ENCODE measurements at regions not wholly inside any gene's neighbourhood (a gene's known extent, or its start where the extent isn't known, plus 50 kb on each side); places are given as distances from the start of the nearest gene placed in this dataset.

DNA sequence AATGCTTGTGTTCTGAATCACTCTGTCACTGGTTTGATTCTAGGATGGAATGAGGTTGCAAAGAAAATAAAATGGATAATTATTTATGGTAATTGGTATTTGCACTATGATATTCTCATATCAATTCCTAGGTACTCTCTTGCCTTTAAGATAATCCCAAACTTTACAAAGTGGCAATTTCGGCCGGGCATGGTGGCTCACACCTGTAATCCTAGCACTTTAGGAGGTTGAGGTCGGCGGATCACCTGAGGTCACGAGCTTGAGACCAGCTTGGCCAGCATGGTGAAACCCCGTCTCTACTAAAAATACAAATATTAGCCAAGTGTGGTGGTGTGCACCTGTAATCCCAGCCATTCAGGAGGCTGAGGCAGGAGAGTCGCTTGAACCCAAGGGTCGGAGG, 1118.7 kb upstream of the C9orf72 start:
- no peaks in the 10 kb centered on the region for H3K9me3 ChIP-seq
- DNase-seq, result no peak
- H3K36me3 ChIP-seq, result no peaks in the 10 kb centered on the region
- H3K4me3 ChIP-seq (ENCODE audit: low read depth, low read length), result no peak overlapping the region
- TF ChIP-seq CTCF (IDR thresholded peaks at IDR 0.05; ENCODE audit: low read depth, low read length), result no peak
- H3K4me1 ChIP-seq, result 0 out of 2 replicates have a peak, but pooled peaks cover 4% of the 10 kb centered on the region
- H3K27me3 ChIP-seq, result no peaks in the 10 kb centered on the region

DNA sequence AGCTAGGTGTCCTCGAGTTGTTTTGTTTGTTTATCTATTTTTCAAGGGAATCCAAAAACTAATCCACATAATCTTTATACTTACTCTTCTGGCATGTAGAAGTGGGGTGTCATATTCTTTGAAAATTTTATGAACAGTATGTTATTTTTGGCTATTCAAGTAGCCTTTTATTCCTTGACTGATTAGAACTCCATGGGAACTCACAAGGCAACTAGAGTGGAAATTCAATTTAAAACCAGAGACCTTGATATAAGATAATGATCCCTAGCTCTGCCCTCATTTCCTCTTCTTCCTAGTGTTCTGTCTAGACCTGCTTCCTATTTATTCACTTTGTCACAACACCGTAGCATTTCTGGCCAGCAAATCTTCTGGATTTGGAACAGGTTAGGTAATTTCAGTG, 1123.7 kb upstream of the C9orf72 start:
- H3K9me3 ChIP-seq, result no peaks in the 10 kb centered on the region; the same call in 1 of the 2 replicates
- H3K27me3 ChIP-seq, result no peaks in the 10 kb centered on the region
- no peak for TF ChIP-seq CTCF (IDR thresholded peaks at IDR 0.05; ENCODE audit: low read depth, low read length)
- no peak for DNase-seq
- 0 out of 2 replicates have a peak, but pooled peaks cover 7% of the 10 kb centered on the region for H3K4me1 ChIP-seq
- no peaks in the 10 kb centered on the region for H3K36me3 ChIP-seq
- H3K4me3 ChIP-seq (ENCODE audit: low read depth, low read length), result no peak overlapping the region

DNA sequence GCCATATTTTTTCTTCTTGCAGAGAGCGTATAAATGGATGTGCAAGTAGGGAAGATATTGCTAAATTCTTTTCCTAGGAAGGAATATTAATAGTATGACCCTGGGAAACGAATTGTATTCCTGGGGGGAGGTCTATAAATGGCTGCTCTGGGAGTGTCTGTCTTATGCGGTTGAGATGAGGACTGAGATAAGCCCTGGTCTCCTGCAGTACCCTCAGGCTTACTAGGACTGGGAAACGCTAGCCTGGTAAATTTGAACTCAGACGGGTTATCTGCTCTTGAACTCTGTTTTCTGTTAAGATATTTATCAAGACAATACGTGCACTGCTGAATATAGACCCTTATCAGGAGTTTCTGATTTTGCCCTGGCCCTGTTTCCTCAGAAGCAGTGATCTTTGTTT, 1126.4 kb upstream of the C9orf72 start:
- Histone ChIP-seq H3K27me3 (no peaks in the 10 kb centered on the region), H3K9me3 (no peaks in the 10 kb centered on the region; the same call in 1 of the 2 replicates), H3K4me1 (0 out of 2 replicates have a peak, but pooled peaks cover 7% of the 10 kb centered on the region), H3K4me3 (ENCODE audit: low read depth, low read length) (no peak overlapping the region), H3K36me3 (no peaks in the 10 kb centered on the region)
- TF ChIP-seq CTCF (IDR thresholded peaks at IDR 0.05; ENCODE audit: low read depth, low read length), result no peak
- peak; percentile 25 for DNase-seq

GRCh38 chr9:28707616-28708015, 1134.3 kb upstream of the C9orf72 start:
- no peak for DNase-seq
- TF ChIP-seq CTCF (IDR thresholded peaks at IDR 0.05; ENCODE audit: low read depth, low read length), result no peak
- H3K4me1 ChIP-seq, result no peaks in the 10 kb centered on the region

GRCh38 chr9:28714188-28714587, 1140.9 kb upstream of the C9orf72 start:
- Histone ChIP-seq H3K27me3 (no peaks in the 10 kb centered on the region), H3K4me3 (ENCODE audit: low read depth, low read length) (no peak overlapping the region), H3K9me3 (no peaks in the 10 kb centered on the region), H3K4me1 (peaks cover 2% of the 10 kb centered on the region; the same call in 1 of the 2 replicates), H3K36me3 (no peaks in the 10 kb centered on the region)
- TF ChIP-seq CTCF (IDR thresholded peaks at IDR 0.05; ENCODE audit: low read depth, low read length), result no peak
- no peak for DNase-seq

More at GRCh38 chr9:28707616-28708015, 1134.3 kb upstream of the C9orf72 start:
- Histone ChIP-seq H3K36me3 (no peaks in the 10 kb centered on the region), H3K4me3 (ENCODE audit: low read depth, low read length) (no peak overlapping the region), H3K9me3 (no peaks in the 10 kb centered on the region), H3K27me3 (no peaks in the 10 kb centered on the region)

DNA sequence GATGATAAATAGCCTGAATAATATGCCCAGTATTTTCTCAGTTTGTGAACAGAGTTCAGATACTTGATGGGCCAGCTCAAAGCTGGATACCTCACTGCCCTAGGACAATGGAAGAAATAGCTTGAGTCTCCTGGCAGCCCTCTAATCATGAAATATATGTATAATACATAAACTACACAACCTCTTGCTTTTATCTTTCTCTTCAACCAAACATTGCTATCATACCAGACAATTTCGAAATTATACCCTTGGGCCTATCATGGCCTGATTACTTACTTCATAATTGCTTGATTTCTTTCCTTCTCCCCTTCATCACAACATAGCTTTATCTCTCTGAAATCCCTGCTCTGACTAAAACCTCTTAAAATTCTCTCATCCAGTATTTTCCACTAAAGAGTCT, 1144.9 kb upstream of the C9orf72 start:
- Histone ChIP-seq H3K36me3 (no peaks in the 10 kb centered on the region), H3K4me1 (peaks cover 2% of the 10 kb centered on the region; the same call in 1 of the 2 replicates), H3K4me3 (ENCODE audit: low read depth, low read length) (no peak overlapping the region), H3K9me3 (no peaks in the 10 kb centered on the region), H3K27me3 (no peaks in the 10 kb centered on the region)
- TF ChIP-seq CTCF (IDR thresholded peaks at IDR 0.05; ENCODE audit: low read depth, low read length), result no peak
- no peak for DNase-seq
